NCI-H345 (cell line): ENCODE measurements at regions not wholly inside any gene's neighbourhood (a gene's known extent, or its start where the extent isn't known, plus 50 kb on each side); places are given as distances from the start of the nearest gene placed in this dataset.

Source experiments
- DNase-seq: peaks from one replicate; lab custom pipeline; 2025; lab: John Stamatoyannopoulos, UW

DNA sequence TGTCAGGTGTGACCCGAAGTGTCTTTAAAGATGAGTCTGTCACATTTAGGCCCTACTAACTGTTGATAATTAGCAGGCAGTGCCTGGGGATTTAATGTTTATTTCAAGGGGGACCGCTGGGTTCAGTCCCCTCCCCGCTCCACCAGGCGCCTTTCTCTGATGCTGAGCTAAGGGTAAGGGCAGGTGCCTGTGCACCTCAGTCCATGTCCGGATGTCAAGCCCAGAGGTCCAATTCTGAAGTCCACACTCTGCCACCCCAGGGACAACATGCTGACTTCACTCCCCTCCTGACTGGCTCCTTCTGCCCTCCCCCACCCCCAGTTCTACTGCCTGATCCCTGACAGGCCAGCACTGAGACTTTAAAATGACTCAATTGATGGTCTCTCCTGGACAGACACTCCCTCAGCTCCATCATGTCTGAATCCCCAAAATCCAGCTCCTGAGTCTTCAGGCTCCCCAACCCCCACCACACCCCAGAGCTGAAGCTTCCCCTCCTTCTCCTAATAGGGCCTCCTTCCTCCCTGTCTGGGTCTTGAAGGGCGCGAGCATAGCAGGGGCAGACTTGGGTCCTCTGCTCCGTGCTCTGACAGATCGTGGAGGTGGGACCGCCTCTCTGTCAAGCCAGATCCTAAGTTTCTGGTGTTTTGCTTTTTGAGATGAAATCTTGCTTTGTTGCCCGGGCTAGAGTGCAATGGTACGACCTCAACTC is 49.8 kb upstream of the ANO1 start:
- DNase-seq = no peak
